Choroid plexus epithelial cell (primary cell): ENCODE measurements at regions not wholly inside any gene's neighbourhood (a gene's known extent, or its start where the extent isn't known, plus 50 kb on each side); places are given as distances from the start of the nearest gene placed in this dataset.

ENCODE experiments used
- DNase-seq: peaks from one replicate; pipeline ENCODE4 v3.0.0-alpha.2; 2010; ENCODE audit warnings: low read depth
- H3K4me3 ChIP-seq: 2 replicates; pipeline ENCODE4 v1.5.1; 2011; ENCODE audit warnings: low read depth, mild to moderate bottlenecking, control low read depth, low read length, moderate library complexity
- TF ChIP-seq, protein P1 (sequence below): conservative IDR thresholded peaks from 2 replicates; pipeline ENCODE4 v1.5.1; 2011; ENCODE audit warnings: low read depth, mild to moderate bottlenecking, control low read depth, inconsistent platforms, low read length, moderate library complexity

DNA sequence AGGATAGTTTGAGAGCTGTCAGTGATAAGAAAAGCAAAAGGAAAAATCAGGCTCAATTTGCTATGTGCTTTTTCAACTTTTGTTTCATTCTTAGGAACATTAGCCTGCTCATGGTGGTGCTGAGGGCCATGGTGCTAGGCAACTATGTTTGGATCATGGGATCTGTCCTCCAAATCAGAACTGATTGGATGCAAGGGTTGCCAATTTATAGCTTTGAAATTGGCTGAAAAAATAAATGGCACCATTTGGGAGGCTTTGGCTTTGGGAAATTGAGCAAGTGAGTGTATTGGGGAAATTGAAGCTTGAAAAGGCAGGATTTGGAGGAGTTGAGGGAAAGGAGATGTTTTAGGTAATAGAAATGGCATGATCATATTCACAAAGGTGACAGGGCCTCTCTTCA lies 103.8 kb downstream of the CYP26A1 start:
- DNase-seq, result no peak
- TF ChIP-seq, protein P1, sequence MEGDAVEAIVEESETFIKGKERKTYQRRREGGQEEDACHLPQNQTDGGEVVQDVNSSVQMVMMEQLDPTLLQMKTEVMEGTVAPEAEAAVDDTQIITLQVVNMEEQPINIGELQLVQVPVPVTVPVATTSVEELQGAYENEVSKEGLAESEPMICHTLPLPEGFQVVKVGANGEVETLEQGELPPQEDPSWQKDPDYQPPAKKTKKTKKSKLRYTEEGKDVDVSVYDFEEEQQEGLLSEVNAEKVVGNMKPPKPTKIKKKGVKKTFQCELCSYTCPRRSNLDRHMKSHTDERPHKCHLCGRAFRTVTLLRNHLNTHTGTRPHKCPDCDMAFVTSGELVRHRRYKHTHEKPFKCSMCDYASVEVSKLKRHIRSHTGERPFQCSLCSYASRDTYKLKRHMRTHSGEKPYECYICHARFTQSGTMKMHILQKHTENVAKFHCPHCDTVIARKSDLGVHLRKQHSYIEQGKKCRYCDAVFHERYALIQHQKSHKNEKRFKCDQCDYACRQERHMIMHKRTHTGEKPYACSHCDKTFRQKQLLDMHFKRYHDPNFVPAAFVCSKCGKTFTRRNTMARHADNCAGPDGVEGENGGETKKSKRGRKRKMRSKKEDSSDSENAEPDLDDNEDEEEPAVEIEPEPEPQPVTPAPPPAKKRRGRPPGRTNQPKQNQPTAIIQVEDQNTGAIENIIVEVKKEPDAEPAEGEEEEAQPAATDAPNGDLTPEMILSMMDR, result no peak
- H3K4me3 ChIP-seq, result no peak overlapping the region

DNA sequence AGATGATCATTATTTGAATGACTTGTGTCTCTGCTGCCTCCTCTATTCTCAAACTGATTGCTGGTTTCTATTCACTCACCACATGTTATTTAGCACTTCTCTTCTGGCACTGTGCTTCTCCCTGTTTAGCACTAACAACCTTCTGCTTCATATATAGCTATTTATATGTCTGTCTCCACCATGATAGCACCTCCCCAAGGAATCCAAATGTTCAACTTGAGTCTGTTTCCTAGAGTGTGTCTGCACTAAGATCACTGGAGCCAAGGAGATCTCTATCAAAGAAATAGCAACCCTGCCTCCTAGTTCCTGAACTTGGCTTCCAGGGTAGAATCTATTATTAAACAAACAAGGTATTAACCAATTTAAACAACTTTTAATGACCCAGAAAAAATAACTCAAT lies 104.5 kb downstream of the CYP26A1 start:
- H3K4me3 ChIP-seq, result no peak overlapping the region
- no peak for DNase-seq

DNA sequence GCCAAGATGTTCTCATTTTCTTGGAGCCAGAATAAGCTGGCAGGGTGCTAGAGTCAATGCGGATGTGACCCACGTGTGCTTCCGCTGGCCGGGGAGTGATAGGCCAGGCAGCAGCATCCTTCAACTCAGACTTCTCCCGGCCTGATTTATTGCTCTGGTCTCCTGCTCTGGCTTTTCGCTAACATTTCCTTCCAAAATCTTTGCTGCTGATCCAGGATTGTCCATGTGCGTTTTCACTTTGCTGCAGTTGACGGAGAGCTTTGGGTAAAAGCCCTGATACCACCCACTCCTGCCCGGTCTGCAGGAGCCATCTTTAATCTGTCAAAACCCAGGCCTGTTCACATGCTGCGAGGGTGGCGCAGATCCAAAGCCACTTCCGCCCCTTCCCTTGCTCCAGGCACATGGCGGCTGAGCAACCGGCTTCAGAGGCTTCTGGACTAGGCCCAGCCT lies 106.8 kb downstream of the CYP26A1 start:
- no peak for DNase-seq
- TF ChIP-seq, protein P1, result no peak
- no peak overlapping the region for H3K4me3 ChIP-seq

More for the DNA sequence above, 104.5 kb downstream of the CYP26A1 start:
- TF ChIP-seq, protein P1, result no peak

DNA sequence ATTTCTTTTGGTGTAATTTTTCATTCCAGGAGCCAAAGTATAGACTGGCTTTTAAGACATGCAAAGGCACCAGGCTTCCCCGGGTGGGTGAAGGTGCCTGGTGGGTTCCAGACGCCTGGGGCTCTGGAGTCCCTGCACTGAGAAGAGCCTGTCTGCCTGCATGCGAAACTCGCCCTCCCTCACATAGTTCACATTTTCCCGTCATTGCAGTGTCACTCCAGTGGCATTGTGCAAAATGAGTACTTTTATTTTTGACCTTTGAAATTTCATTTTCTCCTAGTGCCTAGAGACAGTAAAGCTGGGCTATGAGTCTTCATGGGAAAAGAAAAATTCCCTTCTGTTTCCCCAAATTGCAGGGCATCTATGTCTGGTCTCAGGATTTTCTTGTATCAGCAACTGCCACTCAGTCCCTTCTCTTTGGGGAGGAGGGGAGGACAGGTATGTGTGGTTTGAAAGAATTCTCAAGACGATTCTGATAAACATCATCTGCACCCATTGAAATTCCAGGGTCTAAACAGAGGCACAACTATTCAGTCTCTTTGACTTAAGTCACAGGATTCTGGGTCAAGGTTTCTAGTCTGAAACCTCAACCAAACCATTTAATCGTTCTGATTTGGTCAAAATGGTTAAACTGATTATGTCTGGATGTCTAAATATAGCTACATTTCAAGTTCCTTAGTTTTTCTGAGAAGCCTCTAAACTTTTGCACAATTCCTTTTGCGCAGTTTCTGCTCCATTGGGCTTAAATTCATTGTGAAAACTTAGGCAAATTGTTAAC lies 107.8 kb downstream of the CYP26A1 start:
- no peak overlapping the region for H3K4me3 ChIP-seq
- TF ChIP-seq, protein P1, result no peak
- no peak for DNase-seq

DNA sequence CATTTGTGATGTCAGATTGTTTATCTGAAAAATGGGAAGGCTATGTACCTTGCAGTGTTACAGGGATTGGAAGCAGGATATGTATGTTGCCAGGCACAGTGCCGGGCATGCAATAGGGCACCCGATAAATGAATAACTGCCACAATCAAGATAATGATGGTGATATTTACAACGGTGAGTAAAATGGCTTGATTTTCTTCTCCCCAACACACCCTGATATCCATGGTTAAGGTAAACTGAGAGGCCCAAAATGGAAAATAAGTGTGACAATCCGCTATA lies 108.3 kb downstream of the CYP26A1 start:
- TF ChIP-seq, protein P1, result no peak
- no peak overlapping the region for H3K4me3 ChIP-seq
- DNase-seq, result no peak

DNA sequence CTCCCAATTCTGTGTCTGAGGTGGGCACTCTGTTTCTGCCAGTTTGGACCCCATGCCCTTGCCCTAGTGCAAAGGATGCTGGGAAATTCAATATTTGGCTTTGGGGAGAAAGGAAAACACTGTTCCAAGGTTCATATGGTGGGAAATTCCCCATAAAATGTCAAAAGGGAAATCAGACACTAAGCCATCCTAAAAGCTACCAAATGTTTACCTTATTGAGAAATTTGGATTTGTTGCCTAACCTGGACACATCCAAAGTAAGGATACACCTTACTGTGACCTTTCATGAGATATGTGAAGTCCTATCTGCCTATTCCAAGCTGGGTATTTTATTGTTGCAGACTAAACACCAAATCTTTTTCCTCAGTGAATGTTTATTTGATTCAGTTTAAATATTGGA lies 109.1 kb downstream of the CYP26A1 start:
- TF ChIP-seq, protein P1, result no peak
- DNase-seq, result no peak
- H3K4me3 ChIP-seq, result no peak overlapping the region

DNA sequence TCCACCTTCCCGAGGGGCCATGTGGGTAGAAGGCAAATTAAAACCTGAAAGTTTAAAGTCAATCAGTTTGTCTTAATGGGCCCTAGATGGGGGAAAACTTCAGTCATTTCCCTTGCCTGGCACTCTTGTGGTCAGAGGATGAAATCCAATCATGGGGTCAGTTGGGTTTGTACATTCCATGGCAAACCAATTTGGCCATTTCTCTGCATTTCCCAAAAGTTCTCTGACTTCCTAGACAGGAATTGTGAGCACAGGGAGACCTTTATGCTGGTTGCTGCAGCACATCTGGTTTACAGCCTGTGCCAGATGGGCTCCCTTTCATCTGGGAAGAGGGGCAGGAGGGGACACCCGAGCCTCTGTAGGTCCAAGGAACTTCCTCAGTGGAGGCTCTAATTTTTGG lies 113.0 kb downstream of the CYP26A1 start:
- TF ChIP-seq, protein P1, result no peak
- DNase-seq, result peak; percentile 34
- no peak overlapping the region for H3K4me3 ChIP-seq
